SK-N-SH treated with all-trans-retinoic acid at 6 μM for 48 hours (cell line): ENCODE measurements at regions not wholly inside any gene's neighbourhood (a gene's known extent, or its start where the extent isn't known, plus 50 kb on each side); places are given as distances from the start of the nearest gene placed in this dataset.

Source experiments
- ATAC-seq: fragments of 200-7000 bp; cut with Tn5 transposase; 3 replicates; pipeline ENCODE4 v1.9.1; 2020; ENCODE audit warnings: mild to moderate bottlenecking, moderate library complexity
- ARNTL ChIP-seq: fragments of 450-650 bp; formaldehyde crosslinking; IDR thresholded peaks from 2 replicates; pipeline ENCODE4 v1.5.0; 2020; ENCODE audit warnings: low read depth, mild to moderate bottlenecking, moderate library complexity, borderline replicate concordance
- BACH2 ChIP-seq: fragments of 250-450 bp; sonication (Bioruptor Pico); IDR thresholded peaks from 2 replicates; pipeline ENCODE4 v1.9.0; 2021; ENCODE audit warnings: mild to moderate bottlenecking, borderline replicate concordance
- CSDC2 ChIP-seq: fragments of 250-450 bp; sonication (Bioruptor Pico); IDR thresholded peaks from 2 replicates; pipeline ENCODE4 v1.5.0; 2020; ENCODE audit warnings: mild to moderate bottlenecking, moderate library complexity
- ESRRG ChIP-seq: fragments of 250-450 bp; sonication (Bioruptor Pico); IDR thresholded peaks from 2 replicates; pipeline ENCODE4 v1.6.1; 2021; ENCODE audit warnings: mild to moderate bottlenecking
- GLIS3 ChIP-seq: fragments of 250-450 bp; sonication (Bioruptor Pico); IDR thresholded peaks from 2 replicates; pipeline ENCODE4 v1.5.0; 2020; ENCODE audit warnings: mild to moderate bottlenecking, moderate library complexity
- ISL1 ChIP-seq: fragments of 250-450 bp; sonication (Bioruptor Pico); IDR thresholded peaks from 2 replicates; pipeline ENCODE4 v2.1.2; 2022; ENCODE audit warnings: mild to moderate bottlenecking, moderate library complexity
- OSR1 ChIP-seq: fragments of 250-450 bp; sonication (Bioruptor Pico); IDR thresholded peaks from 2 replicates; pipeline ENCODE4 v1.8.0; 2022; ENCODE audit warnings: moderate library complexity, mild to moderate bottlenecking, inconsistent platforms
- PPARA ChIP-seq: fragments of 250-450 bp; sonication (Bioruptor Pico); IDR thresholded peaks from 2 replicates; pipeline ENCODE4 v1.5.0; 2020; ENCODE audit warnings: mild to moderate bottlenecking, borderline replicate concordance
- RARB ChIP-seq: fragments of 250-450 bp; sonication (Bioruptor Pico); IDR thresholded peaks from 2 replicates; pipeline ENCODE4 v1.8.0; 2021; ENCODE audit warnings: mild to moderate bottlenecking, moderate library complexity
- SNAI2 ChIP-seq: fragments of 250-450 bp; sonication (Bioruptor Pico); IDR thresholded peaks from 2 replicates; pipeline ENCODE4 v1.5.0; 2020; ENCODE audit warnings: mild to moderate bottlenecking, moderate library complexity
- TCF4 ChIP-seq: fragments of 250-450 bp; sonication (Bioruptor Pico); IDR thresholded peaks from 2 replicates; pipeline ENCODE4 v1.8.0; 2021; ENCODE audit warnings: mild to moderate bottlenecking, moderate library complexity, borderline replicate concordance
- TOX ChIP-seq: fragments of 250-450 bp; sonication (Bioruptor Pico); IDR thresholded peaks from 2 replicates; pipeline ENCODE4 v1.8.0; 2021; ENCODE audit warnings: mild to moderate bottlenecking, moderate library complexity, borderline replicate concordance
- ZC3H10 ChIP-seq: fragments of 250-450 bp; sonication (Bioruptor Pico); IDR thresholded peaks from 2 replicates; pipeline ENCODE4 v1.5.1; 2021; ENCODE audit warnings: mild to moderate bottlenecking, moderate library complexity
- ZFP3 ChIP-seq: fragments of 250-450 bp; sonication (Bioruptor Pico); IDR thresholded peaks from 2 replicates; pipeline ENCODE4 v1.5.0; 2020; ENCODE audit warnings: mild to moderate bottlenecking, moderate library complexity
- ZFP30 ChIP-seq: fragments of 450-650 bp; formaldehyde crosslinking; IDR thresholded peaks from 2 replicates; pipeline ENCODE4 v1.5.0; 2022; ENCODE audit warnings: mild to moderate bottlenecking, moderate library complexity
- ZNF565 ChIP-seq: fragments of 450-650 bp; formaldehyde crosslinking; conservative IDR thresholded peaks from 2 replicates; pipeline ENCODE4 v1.5.0; 2020; ENCODE audit warnings: low read depth, mild to moderate bottlenecking, moderate library complexity
- ZNF70 ChIP-seq: fragments of 450-650 bp; formaldehyde crosslinking; IDR thresholded peaks from 2 replicates; pipeline ENCODE4 v1.5.0; 2020; ENCODE audit warnings: mild to moderate bottlenecking, moderate library complexity
- ZNF8 ChIP-seq: fragments of 450-650 bp; formaldehyde crosslinking; IDR thresholded peaks from 2 replicates; pipeline ENCODE4 v1.5.0; 2020; ENCODE audit warnings: mild to moderate bottlenecking, moderate library complexity
- TF ChIP-seq, protein P1 (sequence below): fragments of 250-450 bp; sonication (Bioruptor Pico); IDR thresholded peaks from 2 replicates; pipeline ENCODE4 v1.8.0; 2020; ENCODE audit warnings: mild to moderate bottlenecking, moderate library complexity, borderline replicate concordance
- TF ChIP-seq, protein P2 (sequence below): fragments of 250-450 bp; sonication (Bioruptor Pico); IDR thresholded peaks from 2 replicates; pipeline ENCODE4 v1.5.1; 2021; ENCODE audit warnings: mild to moderate bottlenecking, moderate library complexity
- TF ChIP-seq, protein P3 (sequence below): fragments of 250-450 bp; sonication (Bioruptor Pico); IDR thresholded peaks from 2 replicates; pipeline ENCODE4 v1.5.1; 2020; ENCODE audit warnings: low read depth, mild to moderate bottlenecking, moderate library complexity
- TF ChIP-seq, protein P4 (sequence below): fragments of 250-450 bp; sonication (Bioruptor Pico); IDR thresholded peaks from 2 replicates; pipeline ENCODE4 v1.5.0; 2020; ENCODE audit warnings: mild to moderate bottlenecking, moderate library complexity
- TF ChIP-seq, protein P5 (sequence below): fragments of 250-450 bp; sonication (Bioruptor Pico); IDR thresholded peaks from 2 replicates; pipeline ENCODE4 v1.8.0; 2021; ENCODE audit warnings: low read depth, mild to moderate bottlenecking, moderate library complexity, borderline replicate concordance

DNA sequence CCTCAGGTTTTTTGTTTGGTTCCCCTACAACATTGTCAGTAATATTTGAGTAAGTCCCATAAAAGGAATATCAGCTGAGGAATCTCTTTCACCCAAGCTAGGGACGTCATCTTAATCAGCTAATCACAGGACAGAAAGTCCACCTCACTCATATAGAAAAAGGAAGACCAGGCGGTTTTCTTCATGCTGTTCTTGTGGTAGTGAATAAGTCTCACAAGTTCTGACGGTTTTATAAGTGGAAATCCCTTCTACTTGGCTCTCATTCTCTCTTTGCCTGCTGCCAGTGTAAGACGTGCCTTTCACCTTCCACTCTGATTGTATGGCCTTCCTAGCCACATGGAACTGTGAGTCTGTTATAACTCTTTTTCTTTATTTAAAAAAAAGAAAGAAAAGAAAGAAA, 308.1 kb upstream of the PFKP start:
- ATAC-seq = no peak

DNA sequence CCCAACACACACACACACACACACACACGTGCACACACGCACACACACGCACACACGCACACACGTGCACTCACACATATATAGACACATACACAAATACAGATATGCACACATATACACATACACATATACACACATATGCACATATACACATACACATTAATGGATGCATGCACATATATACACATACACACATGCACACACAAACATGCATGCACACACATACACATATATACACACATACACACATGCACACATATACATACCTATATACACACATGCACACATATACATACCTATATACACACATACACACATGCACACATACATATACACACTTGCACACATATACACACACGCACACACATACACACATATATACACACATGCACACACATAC, 312.4 kb upstream of the PFKP start:
- TF ChIP-seq, protein P1, sequence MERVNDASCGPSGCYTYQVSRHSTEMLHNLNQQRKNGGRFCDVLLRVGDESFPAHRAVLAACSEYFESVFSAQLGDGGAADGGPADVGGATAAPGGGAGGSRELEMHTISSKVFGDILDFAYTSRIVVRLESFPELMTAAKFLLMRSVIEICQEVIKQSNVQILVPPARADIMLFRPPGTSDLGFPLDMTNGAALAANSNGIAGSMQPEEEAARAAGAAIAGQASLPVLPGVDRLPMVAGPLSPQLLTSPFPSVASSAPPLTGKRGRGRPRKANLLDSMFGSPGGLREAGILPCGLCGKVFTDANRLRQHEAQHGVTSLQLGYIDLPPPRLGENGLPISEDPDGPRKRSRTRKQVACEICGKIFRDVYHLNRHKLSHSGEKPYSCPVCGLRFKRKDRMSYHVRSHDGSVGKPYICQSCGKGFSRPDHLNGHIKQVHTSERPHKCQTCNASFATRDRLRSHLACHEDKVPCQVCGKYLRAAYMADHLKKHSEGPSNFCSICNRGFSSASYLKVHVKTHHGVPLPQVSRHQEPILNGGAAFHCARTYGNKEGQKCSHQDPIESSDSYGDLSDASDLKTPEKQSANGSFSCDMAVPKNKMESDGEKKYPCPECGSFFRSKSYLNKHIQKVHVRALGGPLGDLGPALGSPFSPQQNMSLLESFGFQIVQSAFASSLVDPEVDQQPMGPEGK (CRISPR knock-in tag) = no peak
- TF ChIP-seq, protein P2, sequence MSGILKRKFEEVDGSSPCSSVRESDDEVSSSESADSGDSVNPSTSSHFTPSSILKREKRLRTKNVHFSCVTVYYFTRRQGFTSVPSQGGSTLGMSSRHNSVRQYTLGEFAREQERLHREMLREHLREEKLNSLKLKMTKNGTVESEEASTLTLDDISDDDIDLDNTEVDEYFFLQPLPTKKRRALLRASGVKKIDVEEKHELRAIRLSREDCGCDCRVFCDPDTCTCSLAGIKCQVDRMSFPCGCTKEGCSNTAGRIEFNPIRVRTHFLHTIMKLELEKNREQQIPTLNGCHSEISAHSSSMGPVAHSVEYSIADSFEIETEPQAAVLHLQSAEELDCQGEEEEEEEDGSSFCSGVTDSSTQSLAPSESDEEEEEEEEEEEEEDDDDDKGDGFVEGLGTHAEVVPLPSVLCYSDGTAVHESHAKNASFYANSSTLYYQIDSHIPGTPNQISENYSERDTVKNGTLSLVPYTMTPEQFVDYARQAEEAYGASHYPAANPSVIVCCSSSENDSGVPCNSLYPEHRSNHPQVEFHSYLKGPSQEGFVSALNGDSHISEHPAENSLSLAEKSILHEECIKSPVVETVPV (CRISPR knock-in tag) = no peak
- TF ChIP-seq ARNTL (CRISPR knock-in tag) (no peak), ZNF70 (CRISPR knock-in tag) (no peak), TCF4 (no peak), CSDC2 (CRISPR knock-in tag) (no peak), ZNF8 (CRISPR knock-in tag) (no peak), ZFP3 (CRISPR knock-in tag) (no peak), RARB (CRISPR knock-in tag) (no peak), TOX (CRISPR knock-in tag) (no peak), ISL1 (CRISPR knock-in tag) (no peak), ZNF565 (no peak), BACH2 (CRISPR knock-in tag) (no peak), ZFP30 (CRISPR knock-in tag) (no peak)
- no peak for ATAC-seq

More for the DNA sequence above, 308.1 kb upstream of the PFKP start:
- TF ChIP-seq ZNF565 (no peak), PPARA (CRISPR knock-in tag) (no peak), ZNF8 (CRISPR knock-in tag) (no peak), ZC3H10 (CRISPR knock-in tag) (no peak), TOX (CRISPR knock-in tag) (no peak), SNAI2 (CRISPR knock-in tag) (no peak), ESRRG (CRISPR knock-in tag) (no peak), BACH2 (CRISPR knock-in tag) (no peak), OSR1 (CRISPR knock-in tag) (no peak), ARNTL (CRISPR knock-in tag) (no peak), CSDC2 (CRISPR knock-in tag) (no peak), GLIS3 (CRISPR knock-in tag) (no peak), RARB (CRISPR knock-in tag) (no peak)
- TF ChIP-seq, protein P3, sequence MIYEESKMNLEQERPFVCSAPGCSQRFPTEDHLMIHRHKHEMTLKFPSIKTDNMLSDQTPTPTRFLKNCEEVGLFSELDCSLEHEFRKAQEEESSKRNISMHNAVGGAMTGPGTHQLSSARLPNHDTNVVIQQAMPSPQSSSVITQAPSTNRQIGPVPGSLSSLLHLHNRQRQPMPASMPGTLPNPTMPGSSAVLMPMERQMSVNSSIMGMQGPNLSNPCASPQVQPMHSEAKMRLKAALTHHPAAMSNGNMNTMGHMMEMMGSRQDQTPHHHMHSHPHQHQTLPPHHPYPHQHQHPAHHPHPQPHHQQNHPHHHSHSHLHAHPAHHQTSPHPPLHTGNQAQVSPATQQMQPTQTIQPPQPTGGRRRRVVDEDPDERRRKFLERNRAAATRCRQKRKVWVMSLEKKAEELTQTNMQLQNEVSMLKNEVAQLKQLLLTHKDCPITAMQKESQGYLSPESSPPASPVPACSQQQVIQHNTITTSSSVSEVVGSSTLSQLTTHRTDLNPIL (CRISPR knock-in tag) = no peak
- TF ChIP-seq, protein P4, sequence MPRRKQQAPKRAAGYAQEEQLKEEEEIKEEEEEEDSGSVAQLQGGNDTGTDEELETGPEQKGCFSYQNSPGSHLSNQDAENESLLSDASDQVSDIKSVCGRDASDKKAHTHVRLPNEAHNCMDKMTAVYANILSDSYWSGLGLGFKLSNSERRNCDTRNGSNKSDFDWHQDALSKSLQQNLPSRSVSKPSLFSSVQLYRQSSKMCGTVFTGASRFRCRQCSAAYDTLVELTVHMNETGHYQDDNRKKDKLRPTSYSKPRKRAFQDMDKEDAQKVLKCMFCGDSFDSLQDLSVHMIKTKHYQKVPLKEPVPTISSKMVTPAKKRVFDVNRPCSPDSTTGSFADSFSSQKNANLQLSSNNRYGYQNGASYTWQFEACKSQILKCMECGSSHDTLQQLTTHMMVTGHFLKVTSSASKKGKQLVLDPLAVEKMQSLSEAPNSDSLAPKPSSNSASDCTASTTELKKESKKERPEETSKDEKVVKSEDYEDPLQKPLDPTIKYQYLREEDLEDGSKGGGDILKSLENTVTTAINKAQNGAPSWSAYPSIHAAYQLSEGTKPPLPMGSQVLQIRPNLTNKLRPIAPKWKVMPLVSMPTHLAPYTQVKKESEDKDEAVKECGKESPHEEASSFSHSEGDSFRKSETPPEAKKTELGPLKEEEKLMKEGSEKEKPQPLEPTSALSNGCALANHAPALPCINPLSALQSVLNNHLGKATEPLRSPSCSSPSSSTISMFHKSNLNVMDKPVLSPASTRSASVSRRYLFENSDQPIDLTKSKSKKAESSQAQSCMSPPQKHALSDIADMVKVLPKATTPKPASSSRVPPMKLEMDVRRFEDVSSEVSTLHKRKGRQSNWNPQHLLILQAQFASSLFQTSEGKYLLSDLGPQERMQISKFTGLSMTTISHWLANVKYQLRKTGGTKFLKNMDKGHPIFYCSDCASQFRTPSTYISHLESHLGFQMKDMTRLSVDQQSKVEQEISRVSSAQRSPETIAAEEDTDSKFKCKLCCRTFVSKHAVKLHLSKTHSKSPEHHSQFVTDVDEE (CRISPR knock-in tag) = no peak
- TF ChIP-seq, protein P1 (CRISPR knock-in tag) = no peak
- TF ChIP-seq, protein P5, sequence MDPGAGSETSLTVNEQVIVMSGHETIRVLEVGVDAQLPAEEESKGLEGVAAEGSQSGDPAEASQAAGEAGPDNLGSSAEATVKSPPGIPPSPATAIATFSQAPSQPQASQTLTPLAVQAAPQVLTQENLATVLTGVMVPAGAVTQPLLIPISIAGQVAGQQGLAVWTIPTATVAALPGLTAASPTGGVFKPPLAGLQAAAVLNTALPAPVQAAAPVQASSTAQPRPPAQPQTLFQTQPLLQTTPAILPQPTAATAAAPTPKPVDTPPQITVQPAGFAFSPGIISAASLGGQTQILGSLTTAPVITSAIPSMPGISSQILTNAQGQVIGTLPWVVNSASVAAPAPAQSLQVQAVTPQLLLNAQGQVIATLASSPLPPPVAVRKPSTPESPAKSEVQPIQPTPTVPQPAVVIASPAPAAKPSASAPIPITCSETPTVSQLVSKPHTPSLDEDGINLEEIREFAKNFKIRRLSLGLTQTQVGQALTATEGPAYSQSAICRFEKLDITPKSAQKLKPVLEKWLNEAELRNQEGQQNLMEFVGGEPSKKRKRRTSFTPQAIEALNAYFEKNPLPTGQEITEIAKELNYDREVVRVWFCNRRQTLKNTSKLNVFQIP = no peak
- TF ChIP-seq, all 23 proteins: peak for 0
